ENCODE measurements at regions not wholly inside any gene's neighbourhood (a gene's known extent, or its start where the extent isn't known, plus 50 kb on each side); places are given as distances from the start of the nearest gene placed in this dataset.
"Not testable (repeated sequence)": the region's sequence is repeated elsewhere in the genome, so short reads cannot be mapped to it uniquely, and the experiment has no call there.

DNA sequence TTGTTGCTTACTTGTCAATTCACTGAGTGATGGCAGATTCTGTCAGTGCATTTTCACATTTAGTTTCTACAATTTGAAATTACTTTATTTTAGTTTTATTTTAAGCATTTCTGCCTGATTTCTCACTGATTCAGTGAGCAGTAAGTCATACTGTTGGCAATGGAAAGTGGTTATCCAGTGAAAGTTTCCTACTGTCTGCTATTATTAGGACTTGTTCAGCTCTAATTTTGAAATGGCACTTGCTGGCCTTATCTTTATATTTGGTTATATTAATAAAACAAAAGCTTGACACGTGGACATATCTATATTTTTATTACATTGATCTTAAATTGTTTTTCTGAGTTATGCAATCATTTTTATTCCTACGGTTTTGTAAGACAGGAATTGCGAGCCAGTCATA is 871.8 kb upstream of the SLC35B3 start:
- DNase-seq, result no peak
- intact Hi-C loops (cut with micrococcal nuclease), result no loop called here
- no peak overlapping the region for H3K9ac ChIP-seq (ENCODE audit: low read length)
- no peaks in the 10 kb centered on the region for H3K79me2 ChIP-seq (ENCODE audit: low read length)
- no peak overlapping the region for H3K4me3 ChIP-seq (ENCODE audit: low read length)
- H3K9me3 ChIP-seq (ENCODE audit: low read length), result no peaks in the 10 kb centered on the region
- ChIA-PET POLR2A (ENCODE audit: unreplicated experiment) (no interaction called here), CTCF (no interaction called here)
- ATAC-seq, result no peak
- H4K20me1 ChIP-seq (ENCODE audit: low read length), result no peaks in the 10 kb centered on the region
- H3K4me1 ChIP-seq (ENCODE audit: insufficient read depth, low read length), result no peaks in the 10 kb centered on the region
- H3K36me3 ChIP-seq (ENCODE audit: low read depth, low read length), result no peaks in the 10 kb centered on the region
- H3K27me3 ChIP-seq (ENCODE audit: low read length), result peaks cover 37% of the 10 kb centered on the region
- H3K4me2 ChIP-seq (ENCODE audit: low read length), result no peak overlapping the region
- H3K9me2 ChIP-seq (replicated peaks; ENCODE audit: low read length), result no peaks in the 10 kb centered on the region
- no peak for TF ChIP-seq EZH2 (IDR thresholded peaks at IDR 0.05; ENCODE audit: low read length, unreplicated experiment)
- TF ChIP-seq, protein P1, sequence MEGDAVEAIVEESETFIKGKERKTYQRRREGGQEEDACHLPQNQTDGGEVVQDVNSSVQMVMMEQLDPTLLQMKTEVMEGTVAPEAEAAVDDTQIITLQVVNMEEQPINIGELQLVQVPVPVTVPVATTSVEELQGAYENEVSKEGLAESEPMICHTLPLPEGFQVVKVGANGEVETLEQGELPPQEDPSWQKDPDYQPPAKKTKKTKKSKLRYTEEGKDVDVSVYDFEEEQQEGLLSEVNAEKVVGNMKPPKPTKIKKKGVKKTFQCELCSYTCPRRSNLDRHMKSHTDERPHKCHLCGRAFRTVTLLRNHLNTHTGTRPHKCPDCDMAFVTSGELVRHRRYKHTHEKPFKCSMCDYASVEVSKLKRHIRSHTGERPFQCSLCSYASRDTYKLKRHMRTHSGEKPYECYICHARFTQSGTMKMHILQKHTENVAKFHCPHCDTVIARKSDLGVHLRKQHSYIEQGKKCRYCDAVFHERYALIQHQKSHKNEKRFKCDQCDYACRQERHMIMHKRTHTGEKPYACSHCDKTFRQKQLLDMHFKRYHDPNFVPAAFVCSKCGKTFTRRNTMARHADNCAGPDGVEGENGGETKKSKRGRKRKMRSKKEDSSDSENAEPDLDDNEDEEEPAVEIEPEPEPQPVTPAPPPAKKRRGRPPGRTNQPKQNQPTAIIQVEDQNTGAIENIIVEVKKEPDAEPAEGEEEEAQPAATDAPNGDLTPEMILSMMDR (conservative IDR thresholded peaks at IDR 0.05; ENCODE audit: low read depth, low read length), result no peak
- no peak for TF ChIP-seq EZH2phosphoT487 (IDR thresholded peaks at IDR 0.05; ENCODE audit: borderline replicate concordance, low read length)
- no TSS peak for BruUV-seq (replicated peaks)
- no peak overlapping the region for H3K27ac ChIP-seq (ENCODE audit: low read length)
- no peaks in the 10 kb centered on the region for H3F3A ChIP-seq (ENCODE audit: low read length, unreplicated experiment)
- no peak overlapping the region for H2AFZ ChIP-seq (ENCODE audit: low read length)

DNA sequence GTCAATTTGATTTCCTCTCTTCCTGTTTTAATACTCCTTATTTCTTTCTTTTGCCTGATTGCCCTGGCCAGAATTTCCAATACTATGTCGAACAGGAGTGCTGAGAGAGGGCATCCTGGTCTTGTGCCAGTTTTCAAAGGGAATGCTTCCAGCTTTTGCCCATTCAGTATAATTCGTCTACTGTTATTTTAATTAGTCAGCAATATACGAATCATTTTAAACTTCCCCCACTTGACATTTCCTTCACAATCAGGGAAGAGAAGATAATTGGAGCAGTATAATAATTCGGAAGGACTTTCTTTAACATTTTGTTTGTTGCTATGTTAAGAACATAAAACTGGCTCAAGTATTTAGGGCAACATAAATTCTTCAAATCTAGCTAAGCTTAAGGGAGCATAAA is 860.3 kb upstream of the SLC35B3 start:
- intact Hi-C loops (cut with micrococcal nuclease), result no loop called here
- ChIA-PET POLR2A (ENCODE audit: unreplicated experiment) (no interaction called here), CTCF (no interaction called here)
- Histone ChIP-seq H2AFZ (ENCODE audit: low read length) (no peak overlapping the region), H3F3A (ENCODE audit: low read length, unreplicated experiment) (no peaks in the 10 kb centered on the region), H3K79me2 (ENCODE audit: low read length) (no peaks in the 10 kb centered on the region), H3K9ac (ENCODE audit: low read length) (no peak overlapping the region), H3K4me1 (ENCODE audit: insufficient read depth, low read length) (no peaks in the 10 kb centered on the region), H3K4me3 (ENCODE audit: low read length) (no peak overlapping the region), H3K36me3 (ENCODE audit: low read depth, low read length) (no peaks in the 10 kb centered on the region), H3K27ac (ENCODE audit: low read length) (no peak overlapping the region), H3K27me3 (ENCODE audit: low read length) (peaks cover 23% of the 10 kb centered on the region), H4K20me1 (ENCODE audit: low read length) (no peaks in the 10 kb centered on the region), H3K9me3 (ENCODE audit: low read length) (no peaks in the 10 kb centered on the region), H3K9me2 (replicated peaks; ENCODE audit: low read length) (no peaks in the 10 kb centered on the region), H3K4me2 (ENCODE audit: low read length) (no peak overlapping the region)
- BruUV-seq (replicated peaks), result no TSS peak
- no peak for ATAC-seq
- no peak for TF ChIP-seq EZH2 (IDR thresholded peaks at IDR 0.05; ENCODE audit: low read length, unreplicated experiment)
- TF ChIP-seq, protein P1 (conservative IDR thresholded peaks at IDR 0.05; ENCODE audit: low read depth, low read length), result no peak
- TF ChIP-seq EZH2phosphoT487 (IDR thresholded peaks at IDR 0.05; ENCODE audit: borderline replicate concordance, low read length), result no peak
- DNase-seq, result no peak

DNA sequence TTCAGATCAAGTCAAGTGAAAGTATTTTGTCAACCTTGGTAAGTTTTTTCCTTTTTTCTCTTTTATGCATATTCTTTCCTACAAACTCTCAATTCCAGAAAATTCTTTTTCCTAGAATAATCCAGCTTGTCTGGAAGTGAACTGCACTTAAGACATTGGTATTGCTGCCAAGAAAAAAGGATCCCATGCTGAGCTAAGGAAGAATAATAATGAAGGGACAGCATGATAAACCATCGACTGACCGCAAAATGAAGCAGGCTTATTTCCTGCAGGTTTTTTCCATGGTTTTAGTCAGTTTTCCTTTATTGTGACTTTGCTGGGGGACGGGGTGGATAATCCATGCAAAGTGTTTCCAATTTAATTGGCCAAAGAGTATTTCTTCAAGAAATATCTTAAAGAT is 857.6 kb upstream of the SLC35B3 start:
- TF ChIP-seq EZH2 (IDR thresholded peaks at IDR 0.05; ENCODE audit: low read length, unreplicated experiment) (no peak), EZH2phosphoT487 (IDR thresholded peaks at IDR 0.05; ENCODE audit: borderline replicate concordance, low read length) (no peak)
- TF ChIP-seq, protein P1 (conservative IDR thresholded peaks at IDR 0.05; ENCODE audit: low read depth, low read length), result no peak
- DNase-seq (no peak), ATAC-seq (no peak)
- intact Hi-C loops (cut with micrococcal nuclease), result no loop called here
- Histone ChIP-seq H2AFZ (ENCODE audit: low read length) (no peak overlapping the region), H3K79me2 (ENCODE audit: low read length) (no peaks in the 10 kb centered on the region), H3K9me3 (ENCODE audit: low read length) (no peaks in the 10 kb centered on the region), H3K9me2 (replicated peaks; ENCODE audit: low read length) (no peaks in the 10 kb centered on the region), H3F3A (ENCODE audit: low read length, unreplicated experiment) (no peaks in the 10 kb centered on the region), H3K27ac (ENCODE audit: low read length) (no peak overlapping the region), H3K36me3 (ENCODE audit: low read depth, low read length) (no peaks in the 10 kb centered on the region), H4K20me1 (ENCODE audit: low read length) (no peaks in the 10 kb centered on the region), H3K27me3 (ENCODE audit: low read length) (peaks cover 31% of the 10 kb centered on the region), H3K4me2 (ENCODE audit: low read length) (no peak overlapping the region), H3K9ac (ENCODE audit: low read length) (no peak overlapping the region), H3K4me1 (ENCODE audit: insufficient read depth, low read length) (no peaks in the 10 kb centered on the region), H3K4me3 (ENCODE audit: low read length) (no peak overlapping the region)
- ChIA-PET POLR2A (ENCODE audit: unreplicated experiment) (no interaction called here), CTCF (interaction anchor here (0.6 kb wide), 1 partner anchor 112 kb away, joined by 5 read pairs; no protein-coding TSS in a partner anchor)
- BruUV-seq (replicated peaks), result no TSS peak

DNA sequence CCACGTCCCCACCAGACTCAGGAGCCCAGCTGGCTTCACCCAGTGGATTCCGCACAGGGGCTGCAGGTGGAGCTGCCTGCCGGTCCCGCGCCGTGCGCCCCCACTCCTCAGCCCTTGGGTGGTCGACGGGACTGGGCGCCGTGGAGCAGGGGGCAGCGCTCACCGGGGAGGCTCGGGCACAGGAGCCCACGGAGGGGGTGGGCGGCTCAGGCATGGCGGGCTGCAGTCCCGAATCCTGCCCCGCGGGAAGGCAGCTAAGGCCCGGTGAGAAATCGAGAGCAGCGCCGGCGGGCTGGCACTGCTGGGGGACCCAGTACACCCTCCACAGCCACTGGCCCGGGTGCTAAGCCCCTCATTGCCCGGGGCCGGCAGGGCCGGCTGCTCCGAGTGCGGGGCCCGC is 855.0 kb upstream of the SLC35B3 start:
- H3K9me2 ChIP-seq (replicated peaks; ENCODE audit: low read length); DNase-seq; H3K36me3 ChIP-seq (ENCODE audit: low read depth, low read length); H3K4me3 ChIP-seq (ENCODE audit: low read length); H3K4me1 ChIP-seq (ENCODE audit: insufficient read depth, low read length); H3K27ac ChIP-seq (ENCODE audit: low read length); H4K20me1 ChIP-seq (ENCODE audit: low read length); H3K9ac ChIP-seq (ENCODE audit: low read length); H3K9me3 ChIP-seq (ENCODE audit: low read length); CTCF ChIA-PET; intact Hi-C loops (cut with micrococcal nuclease); BruUV-seq (replicated peaks); H2AFZ ChIP-seq (ENCODE audit: low read length); H3K4me2 ChIP-seq (ENCODE audit: low read length); POLR2A ChIA-PET (ENCODE audit: unreplicated experiment); H3K79me2 ChIP-seq (ENCODE audit: low read length); H3F3A ChIP-seq (ENCODE audit: low read length, unreplicated experiment); ATAC-seq: not testable (repeated sequence)
- peaks cover 22% of the 10 kb centered on the region for H3K27me3 ChIP-seq (ENCODE audit: low read length)

Measured in PC-3 (cell line).